ENCODE measurements at regions not wholly inside any gene's neighbourhood (a gene's known extent, or its start where the extent isn't known, plus 50 kb on each side); places are given as distances from the start of the nearest gene placed in this dataset.
A peak's percentile ranks its signal among the peaks of the same experiment; 100 is the strongest.

DNA sequence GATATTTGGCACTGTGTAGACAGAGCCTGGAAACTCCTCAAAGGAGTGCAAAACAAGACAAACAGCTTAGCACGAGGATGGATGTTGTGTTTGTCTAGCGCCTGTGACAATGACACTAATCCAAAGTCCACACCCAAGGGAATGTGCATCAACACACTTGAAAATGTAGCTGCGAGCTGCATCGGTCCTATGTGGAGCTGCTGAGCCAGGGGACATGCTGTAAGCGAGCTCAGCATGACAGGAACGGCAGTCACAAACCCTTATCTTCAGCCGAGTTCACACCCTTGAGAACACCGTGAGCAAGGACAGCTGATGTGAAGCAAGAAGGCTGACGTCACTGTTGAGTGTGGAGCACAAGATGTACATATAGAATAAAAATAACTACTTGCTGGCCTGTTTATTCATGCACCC lies 684.3 kb downstream of the QKI start:
- no peaks in the 10 kb centered on the region for H3K9me3 Mint-ChIP-seq (ENCODE audit: low read depth)
- H3K27ac Mint-ChIP-seq (ENCODE audit: unreplicated experiment), result peak overlapping the region; percentile 64
- H3K27me3 Mint-ChIP-seq (ENCODE audit: low read depth), result no peaks in the 10 kb centered on the region
- TF ChIP-seq, protein P1, sequence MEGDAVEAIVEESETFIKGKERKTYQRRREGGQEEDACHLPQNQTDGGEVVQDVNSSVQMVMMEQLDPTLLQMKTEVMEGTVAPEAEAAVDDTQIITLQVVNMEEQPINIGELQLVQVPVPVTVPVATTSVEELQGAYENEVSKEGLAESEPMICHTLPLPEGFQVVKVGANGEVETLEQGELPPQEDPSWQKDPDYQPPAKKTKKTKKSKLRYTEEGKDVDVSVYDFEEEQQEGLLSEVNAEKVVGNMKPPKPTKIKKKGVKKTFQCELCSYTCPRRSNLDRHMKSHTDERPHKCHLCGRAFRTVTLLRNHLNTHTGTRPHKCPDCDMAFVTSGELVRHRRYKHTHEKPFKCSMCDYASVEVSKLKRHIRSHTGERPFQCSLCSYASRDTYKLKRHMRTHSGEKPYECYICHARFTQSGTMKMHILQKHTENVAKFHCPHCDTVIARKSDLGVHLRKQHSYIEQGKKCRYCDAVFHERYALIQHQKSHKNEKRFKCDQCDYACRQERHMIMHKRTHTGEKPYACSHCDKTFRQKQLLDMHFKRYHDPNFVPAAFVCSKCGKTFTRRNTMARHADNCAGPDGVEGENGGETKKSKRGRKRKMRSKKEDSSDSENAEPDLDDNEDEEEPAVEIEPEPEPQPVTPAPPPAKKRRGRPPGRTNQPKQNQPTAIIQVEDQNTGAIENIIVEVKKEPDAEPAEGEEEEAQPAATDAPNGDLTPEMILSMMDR (IDR thresholded peaks at IDR 0.05), result no peak
- H3K4me1 Mint-ChIP-seq (ENCODE audit: low read depth), result peaks cover 27% of the 10 kb centered on the region
- no peak for DNase-seq (ENCODE audit: low spot score)
- H3K4me3 Mint-ChIP-seq (ENCODE audit: unreplicated experiment), result no peak overlapping the region
- no peaks in the 10 kb centered on the region for H3K36me3 Mint-ChIP-seq (ENCODE audit: low read depth)

GRCh38 chr6:164097551-164098398 lies 683.3 kb downstream of the QKI start:
- Mint-ChIP-seq H3K4me1 (ENCODE audit: low read depth) (peaks cover 27% of the 10 kb centered on the region), H3K36me3 (ENCODE audit: low read depth) (no peaks in the 10 kb centered on the region), H3K4me3 (ENCODE audit: unreplicated experiment) (no peak overlapping the region), H3K27me3 (ENCODE audit: low read depth) (no peaks in the 10 kb centered on the region), H3K9me3 (ENCODE audit: low read depth) (no peaks in the 10 kb centered on the region), H3K27ac (ENCODE audit: unreplicated experiment) (peak overlapping the region; percentile 83)
- TF ChIP-seq, protein P1 (IDR thresholded peaks at IDR 0.05), result peak; percentile 55
- no peak for DNase-seq (ENCODE audit: low spot score)

DNA sequence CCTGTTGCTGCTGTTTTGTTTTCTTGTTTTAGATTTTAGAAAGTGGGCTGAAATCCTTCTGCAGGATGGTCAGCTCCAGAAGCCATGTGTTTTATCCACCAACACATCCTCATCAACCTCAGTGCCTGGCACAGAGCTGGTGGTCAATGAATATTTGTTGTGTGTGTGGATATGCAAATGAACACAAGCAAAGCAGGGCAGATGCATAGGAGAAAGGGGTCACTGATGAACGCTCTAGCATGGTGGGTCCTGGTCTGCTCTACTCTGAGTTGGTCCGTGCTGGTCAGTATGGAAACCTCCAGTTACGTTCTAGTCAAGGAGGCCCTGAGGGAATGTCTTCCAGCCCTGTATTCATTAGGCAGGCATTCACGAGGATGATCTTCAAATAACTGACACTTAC lies 682.5 kb downstream of the QKI start:
- no peak overlapping the region for H3K27ac Mint-ChIP-seq (ENCODE audit: unreplicated experiment)
- TF ChIP-seq, protein P1 (IDR thresholded peaks at IDR 0.05), result no peak
- H3K9me3 Mint-ChIP-seq (ENCODE audit: low read depth), result no peaks in the 10 kb centered on the region
- no peak for DNase-seq (ENCODE audit: low spot score)
- peaks cover 27% of the 10 kb centered on the region for H3K4me1 Mint-ChIP-seq (ENCODE audit: low read depth)
- no peaks in the 10 kb centered on the region for H3K27me3 Mint-ChIP-seq (ENCODE audit: low read depth)
- H3K36me3 Mint-ChIP-seq (ENCODE audit: low read depth), result no peaks in the 10 kb centered on the region
- no peak overlapping the region for H3K4me3 Mint-ChIP-seq (ENCODE audit: unreplicated experiment)

DNA sequence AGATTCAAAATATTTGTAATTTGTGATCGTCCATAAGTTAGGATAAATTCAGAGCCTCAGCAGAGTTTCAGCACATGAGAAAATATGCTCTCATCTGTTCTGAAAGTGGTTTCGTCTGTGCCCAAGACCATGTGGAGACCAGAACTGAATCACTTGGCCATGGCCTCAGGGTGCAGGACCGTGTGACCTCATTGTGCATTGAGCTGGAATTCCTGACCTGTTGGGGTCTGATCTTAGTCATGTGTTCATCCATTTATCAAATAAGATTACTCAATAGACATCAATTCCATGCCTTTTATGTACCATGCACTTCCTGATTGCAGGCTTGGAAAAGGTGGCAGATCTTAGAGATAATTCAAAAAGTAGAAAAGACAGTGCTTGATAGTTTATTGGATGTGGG lies 680.5 kb downstream of the QKI start:
- Mint-ChIP-seq H3K27ac (ENCODE audit: unreplicated experiment) (no peak overlapping the region), H3K4me3 (ENCODE audit: unreplicated experiment) (no peak overlapping the region), H3K9me3 (ENCODE audit: low read depth) (no peaks in the 10 kb centered on the region), H3K36me3 (ENCODE audit: low read depth) (no peaks in the 10 kb centered on the region), H3K27me3 (ENCODE audit: low read depth) (no peaks in the 10 kb centered on the region), H3K4me1 (ENCODE audit: low read depth) (peaks cover 27% of the 10 kb centered on the region)
- TF ChIP-seq, protein P1 (IDR thresholded peaks at IDR 0.05), result no peak
- DNase-seq (ENCODE audit: low spot score), result no peak

DNA sequence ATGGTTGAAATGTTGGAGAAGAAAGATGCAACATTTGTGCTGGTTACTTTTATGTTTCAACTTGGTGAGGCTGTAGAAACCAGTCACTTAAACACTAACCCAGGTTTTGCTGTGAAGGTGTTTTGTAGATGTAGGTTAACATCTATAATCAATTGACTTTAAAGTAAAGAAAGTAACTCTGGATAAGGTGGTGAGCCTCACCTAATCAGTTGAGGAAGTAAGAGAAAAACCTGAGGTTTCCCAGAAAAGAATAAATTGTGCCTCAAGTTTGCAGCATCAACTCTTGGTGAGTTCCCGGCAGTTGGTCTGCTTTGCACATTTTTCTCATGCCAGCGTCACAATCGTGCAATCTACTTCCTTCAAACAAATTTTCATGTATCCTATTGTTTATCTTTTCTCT lies 673.4 kb downstream of the QKI start:
- Mint-ChIP-seq H3K27ac (ENCODE audit: unreplicated experiment) (no peak overlapping the region), H3K9me3 (ENCODE audit: low read depth) (no peaks in the 10 kb centered on the region), H3K4me1 (ENCODE audit: low read depth) (peaks cover 22% of the 10 kb centered on the region), H3K36me3 (ENCODE audit: low read depth) (no peaks in the 10 kb centered on the region), H3K27me3 (ENCODE audit: low read depth) (no peaks in the 10 kb centered on the region), H3K4me3 (ENCODE audit: unreplicated experiment) (no peak overlapping the region)
- TF ChIP-seq, protein P1 (IDR thresholded peaks at IDR 0.05), result no peak
- DNase-seq (ENCODE audit: low spot score), result no peak
